GM13977 (cell line): ENCODE measurements at regions not wholly inside any gene's neighbourhood (a gene's known extent, or its start where the extent isn't known, plus 50 kb on each side); places are given as distances from the start of the nearest gene placed in this dataset.

Source experiments
- DNase-seq: peaks from one replicate; pipeline ENCODE4 v3.0.0; 2012; ENCODE audit warnings: low spot score
- in situ Hi-C: fragments of 300-500 bp; cut with MboI; formaldehyde crosslinking; loops from one replicate; pipeline ENCODE4 v1.12.0; 2022; ENCODE audit warnings: low sequenced_read_pairs, low pct_unique_long_range_greater_than_20kb, mixed read lengths, inconsistent platforms; ENCODE audit not compliant: unreplicated experiment
- TF ChIP-seq, protein P1 (sequence below): IDR thresholded peaks from 2 replicates; pipeline ENCODE4 v1.5.1; 2012; ENCODE audit warnings: mild to moderate bottlenecking, control low read depth; ENCODE audit not compliant: insufficient read depth; ENCODE audit errors: extremely low read depth, missing control alignments

DNA sequence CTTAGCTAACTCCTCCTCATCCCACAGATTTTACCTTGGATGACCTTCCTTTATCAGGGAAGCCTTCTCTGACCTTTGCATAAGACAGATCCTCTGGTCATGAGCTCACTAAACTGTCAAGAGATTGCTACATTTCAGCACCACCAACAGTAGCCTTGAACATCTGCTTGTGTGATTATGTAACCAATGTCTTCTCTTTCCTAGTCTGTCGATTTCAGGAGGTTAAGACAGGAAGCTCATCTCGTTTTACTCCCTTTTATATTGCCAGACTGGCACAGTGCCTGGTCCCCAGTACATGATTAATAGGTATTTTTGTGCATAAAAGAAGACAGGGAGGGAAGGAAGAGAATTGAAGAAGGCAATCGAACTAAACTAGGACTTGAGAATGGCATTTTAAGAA lies 1697.7 kb downstream of the EFNB2 start:
- DNase-seq: no peak
- in situ Hi-C loops: no loop called here
- TF ChIP-seq, protein P1, sequence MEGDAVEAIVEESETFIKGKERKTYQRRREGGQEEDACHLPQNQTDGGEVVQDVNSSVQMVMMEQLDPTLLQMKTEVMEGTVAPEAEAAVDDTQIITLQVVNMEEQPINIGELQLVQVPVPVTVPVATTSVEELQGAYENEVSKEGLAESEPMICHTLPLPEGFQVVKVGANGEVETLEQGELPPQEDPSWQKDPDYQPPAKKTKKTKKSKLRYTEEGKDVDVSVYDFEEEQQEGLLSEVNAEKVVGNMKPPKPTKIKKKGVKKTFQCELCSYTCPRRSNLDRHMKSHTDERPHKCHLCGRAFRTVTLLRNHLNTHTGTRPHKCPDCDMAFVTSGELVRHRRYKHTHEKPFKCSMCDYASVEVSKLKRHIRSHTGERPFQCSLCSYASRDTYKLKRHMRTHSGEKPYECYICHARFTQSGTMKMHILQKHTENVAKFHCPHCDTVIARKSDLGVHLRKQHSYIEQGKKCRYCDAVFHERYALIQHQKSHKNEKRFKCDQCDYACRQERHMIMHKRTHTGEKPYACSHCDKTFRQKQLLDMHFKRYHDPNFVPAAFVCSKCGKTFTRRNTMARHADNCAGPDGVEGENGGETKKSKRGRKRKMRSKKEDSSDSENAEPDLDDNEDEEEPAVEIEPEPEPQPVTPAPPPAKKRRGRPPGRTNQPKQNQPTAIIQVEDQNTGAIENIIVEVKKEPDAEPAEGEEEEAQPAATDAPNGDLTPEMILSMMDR: no peak

DNA sequence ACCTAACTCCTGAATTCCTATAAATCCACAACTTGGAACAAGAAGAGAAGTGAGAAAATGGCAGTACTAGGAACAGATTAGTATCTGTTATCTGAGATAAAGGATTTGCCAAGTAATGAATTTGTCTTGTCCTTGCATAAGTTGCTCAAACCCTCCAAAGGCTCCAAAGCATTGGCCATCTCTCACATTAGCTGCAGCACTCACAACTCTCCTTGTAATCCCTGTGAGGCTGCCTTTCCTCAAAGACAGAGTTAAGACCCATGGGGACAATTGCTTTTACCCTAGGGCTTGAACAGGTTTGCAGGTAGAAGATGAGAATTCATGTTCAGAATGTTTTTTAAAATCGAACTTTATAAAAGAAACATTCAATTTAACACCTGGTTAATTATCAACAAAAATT lies 1702.2 kb downstream of the EFNB2 start:
- TF ChIP-seq, protein P1: no peak
- in situ Hi-C loops: no loop called here
- no peak for DNase-seq

DNA sequence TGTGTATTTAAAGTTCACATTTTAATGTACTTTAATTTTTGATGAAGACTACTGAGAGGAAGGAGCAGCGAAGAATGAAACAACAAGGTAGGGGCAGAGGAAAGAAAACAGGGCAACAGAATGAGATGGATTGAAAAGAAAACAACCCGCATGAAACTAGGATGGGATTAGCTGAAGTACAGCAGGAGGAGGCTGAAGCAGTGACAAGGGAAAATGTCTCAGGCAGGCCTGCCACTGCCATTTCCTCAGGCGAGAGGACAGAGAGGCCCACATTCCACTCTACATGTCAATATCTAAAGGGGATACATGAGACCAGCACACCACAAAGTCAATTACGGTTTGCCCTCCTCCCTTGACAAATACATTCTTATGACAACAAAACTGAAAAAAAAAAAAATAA lies 1703.2 kb downstream of the EFNB2 start:
- TF ChIP-seq, protein P1: no peak
- DNase-seq: no peak
- in situ Hi-C loops: no loop called here

DNA sequence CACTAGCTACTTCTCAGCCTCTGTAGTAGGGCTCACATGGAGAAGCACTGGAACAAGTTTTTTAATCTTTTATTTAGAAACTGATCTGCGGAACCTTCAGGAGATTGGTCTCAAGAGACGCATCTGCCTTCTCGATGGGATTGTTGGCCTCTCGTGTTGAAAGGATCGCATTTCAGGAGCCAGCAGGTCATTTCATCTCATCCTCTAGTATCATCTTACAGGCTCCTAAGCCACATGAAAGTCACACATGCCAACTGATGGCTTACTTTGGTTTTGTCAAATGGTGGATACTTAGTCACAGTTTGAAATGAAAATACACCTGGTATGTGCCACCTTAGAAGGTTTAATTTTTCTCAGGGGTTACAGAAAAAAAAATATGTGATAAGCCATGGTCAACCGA lies 1703.6 kb downstream of the EFNB2 start:
- in situ Hi-C loops: no loop called here
- TF ChIP-seq, protein P1: no peak
- DNase-seq: no peak

DNA sequence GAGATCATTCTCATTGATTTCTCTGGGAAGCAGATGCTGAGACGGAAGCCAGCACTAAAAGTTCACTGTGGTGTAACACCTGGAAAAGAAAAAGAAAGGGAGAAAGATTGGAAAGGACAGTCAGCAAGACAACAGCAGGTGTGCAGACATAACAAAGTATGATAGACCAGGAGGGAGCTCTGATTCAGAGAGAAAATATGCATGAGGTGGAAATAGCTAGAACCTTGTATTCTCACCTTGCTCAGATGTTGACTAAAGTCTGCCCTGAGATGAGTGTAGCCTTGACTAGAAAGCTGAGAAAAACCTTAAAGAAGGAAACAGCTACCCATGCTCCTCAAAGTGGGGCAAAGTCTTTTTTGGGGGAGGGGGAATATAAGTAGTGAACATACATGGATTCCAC lies 1711.8 kb downstream of the EFNB2 start:
- no peak for DNase-seq
- TF ChIP-seq, protein P1: no peak
- in situ Hi-C loops: no loop called here

DNA sequence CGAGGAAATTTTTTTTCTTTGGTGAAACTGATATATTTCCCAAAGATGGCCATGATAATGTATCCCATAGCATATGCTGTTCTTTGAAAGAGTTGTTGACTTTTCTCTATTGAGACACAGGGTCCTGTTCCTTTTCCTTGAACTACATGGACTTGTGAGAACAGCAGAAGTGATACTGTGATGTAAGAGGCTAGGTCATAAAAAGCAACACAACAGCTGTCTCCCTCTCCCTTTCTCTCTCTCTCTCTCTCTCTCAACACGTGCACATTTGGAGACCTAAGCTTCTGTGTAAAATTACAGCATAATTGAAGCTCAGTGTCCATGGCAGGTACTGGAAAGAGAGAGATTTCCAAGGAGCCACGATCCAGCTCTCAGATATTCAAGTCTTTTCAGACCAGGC lies 1712.4 kb downstream of the EFNB2 start:
- in situ Hi-C loops: no loop called here
- DNase-seq: no peak
- TF ChIP-seq, protein P1: no peak

DNA sequence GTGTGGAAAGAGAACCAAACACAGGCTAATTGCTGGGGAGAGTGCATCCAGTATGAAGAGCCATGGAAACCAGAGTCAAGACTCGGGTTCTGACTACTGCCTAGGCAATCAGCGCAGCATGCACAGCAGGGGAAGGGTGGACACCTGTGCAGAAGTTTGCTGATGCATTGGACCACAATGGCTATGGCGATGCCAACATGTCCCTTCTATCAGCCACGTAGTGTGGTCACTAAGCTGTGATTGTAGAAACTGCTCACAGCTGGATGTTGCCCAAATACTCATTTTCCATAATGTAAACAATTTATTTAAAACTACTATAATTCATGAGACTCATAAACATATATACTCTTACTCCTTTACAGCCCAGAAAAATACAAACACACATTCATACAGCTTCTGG lies 1718.2 kb downstream of the EFNB2 start:
- DNase-seq: no peak
- in situ Hi-C loops: no loop called here
- TF ChIP-seq, protein P1: no peak
